OCI-LY3 (cell line): ENCODE measurements at regions not wholly inside any gene's neighbourhood (a gene's known extent, or its start where the extent isn't known, plus 50 kb on each side); places are given as distances from the start of the nearest gene placed in this dataset.

Experiments
- H2AFZ ChIP-seq: fragments of 200-600, 300-600 bp; shearing (Covaris generic); 2 replicates; pipeline ENCODE4 v1.6.0; 2014; ENCODE audit warnings: antibody characterized with exemption, low read depth, low read length
- H3K27ac ChIP-seq: fragments of 200-600, 300-600 bp; sonication (generic); 2 replicates; pipeline ENCODE4 v1.5.1; 2014; ENCODE audit warnings: mild to moderate bottlenecking, low read length, moderate library complexity, mixed read lengths
- H3K27me3 ChIP-seq: fragments of 200-600, 300-600 bp; sonication (generic); 2 replicates; pipeline ENCODE4 v1.6.1; 2014; ENCODE audit warnings: low read depth, low read length, mixed read lengths
- H3K36me3 ChIP-seq: fragments of 200-600, 300-600 bp; sonication (generic); replicated peaks from 2 replicates; pipeline ENCODE3; 2014; ENCODE audit warnings: low read depth, low read length, mixed read lengths
- H3K4me1 ChIP-seq: fragments of 300-600, 200-600 bp; sonication (generic); 2 replicates; pipeline ENCODE4 v1.6.1; 2014; ENCODE audit warnings: low read length, mixed read lengths
- H3K4me2 ChIP-seq: fragments of 200-600, 300-600 bp; sonication (generic); 2 replicates; pipeline ENCODE4 v1.6.1; 2014; ENCODE audit warnings: low read length, mixed read lengths
- H3K4me3 ChIP-seq: fragments of 300-600, 200-600 bp; sonication (generic); 2 replicates; pipeline ENCODE4 v1.5.1; 2014; ENCODE audit warnings: antibody characterized with exemption, mild to moderate bottlenecking, low read length, moderate library complexity
- H3K79me2 ChIP-seq: fragments of 300-600, 200-600 bp; shearing (Covaris generic); 2 replicates; pipeline ENCODE4 v1.6.1; 2014; ENCODE audit warnings: mild to moderate bottlenecking, low read length, mixed read lengths
- H3K9ac ChIP-seq: fragments of 300-600, 200-600 bp; shearing (Covaris generic); 2 replicates; pipeline ENCODE4 v1.6.0; 2014; ENCODE audit warnings: mild to moderate bottlenecking, low read length, moderate library complexity
- H3K9me3 ChIP-seq: fragments of 200-600, 300-600 bp; shearing (Covaris generic); 2 replicates; pipeline ENCODE4 v1.6.1; 2014; ENCODE audit warnings: low read length, mixed read lengths; ENCODE audit not compliant: insufficient read depth
- H4K20me1 ChIP-seq: fragments of 200-600, 300-600 bp; sonication (generic); 2 replicates; pipeline ENCODE4 v1.6.1; 2016; ENCODE audit warnings: low read length, mixed read lengths; ENCODE audit not compliant: insufficient read depth
- CTCF ChIP-seq: fragments of 200-600, 300-600 bp; sonication (generic); IDR thresholded peaks from 2 replicates; pipeline ENCODE4 v1.5.1; 2014; ENCODE audit warnings: antibody characterized with exemption, low read length, low read depth
- EZH2phosphoT487 ChIP-seq: fragments of 200-600 bp; shearing (Covaris generic); IDR thresholded peaks from 2 replicates; pipeline ENCODE4 v1.6.1; 2018; ENCODE audit warnings: antibody characterized with exemption, mixed run types, low read depth

GRCh38 chr3:104745313-104745712 is 621.4 kb upstream of the ALCAM start:
- Histone ChIP-seq H3K9ac (no peak overlapping the region), H4K20me1 (no peaks in the 10 kb centered on the region), H3K27ac (no peak overlapping the region), H3K27me3 (no peaks in the 10 kb centered on the region), H3K79me2 (no peaks in the 10 kb centered on the region), H3K9me3 (no peaks in the 10 kb centered on the region), H3K4me1 (no peaks in the 10 kb centered on the region), H3K4me2 (no peak overlapping the region), H3K36me3 (no peaks in the 10 kb centered on the region), H2AFZ (no peak overlapping the region), H3K4me3 (no peak overlapping the region)
- TF ChIP-seq EZH2phosphoT487 = no peak
- no peak for TF ChIP-seq CTCF

- no peak overlapping the region for H3K4me2 ChIP-seq
These were observed 620.7 kb upstream of the ALCAM start for GRCh38 chr3:104746056-104746455.

GRCh38 chr3:104750581-104750980 is 616.1 kb upstream of the ALCAM start:
- Histone ChIP-seq H3K27ac (no peak overlapping the region), H4K20me1 (no peaks in the 10 kb centered on the region), H3K4me3 (no peak overlapping the region), H3K4me2 (no peak overlapping the region), H3K9me3 (no peaks in the 10 kb centered on the region), H3K9ac (no peak overlapping the region), H2AFZ (no peak overlapping the region), H3K27me3 (no peaks in the 10 kb centered on the region), H3K4me1 (no peaks in the 10 kb centered on the region), H3K79me2 (no peaks in the 10 kb centered on the region), H3K36me3 (peaks cover under 1% of the 10 kb centered on the region)
- TF ChIP-seq EZH2phosphoT487 = no peak
- TF ChIP-seq CTCF = no peak

More at GRCh38 chr3:104746056-104746455, 620.7 kb upstream of the ALCAM start:
- Histone ChIP-seq H3K9ac (no peak overlapping the region), H3K27me3 (no peaks in the 10 kb centered on the region), H3K4me1 (no peaks in the 10 kb centered on the region), H3K79me2 (no peaks in the 10 kb centered on the region), H3K4me3 (no peak overlapping the region), H3K36me3 (no peaks in the 10 kb centered on the region), H4K20me1 (no peaks in the 10 kb centered on the region), H2AFZ (no peak overlapping the region), H3K9me3 (no peaks in the 10 kb centered on the region), H3K27ac (no peak overlapping the region)
- TF ChIP-seq EZH2phosphoT487 (no peak), CTCF (no peak)

- H3K4me2 ChIP-seq = no peak overlapping the region
- H3K36me3 ChIP-seq = peaks cover 4% of the 10 kb centered on the region
- H2AFZ ChIP-seq = no peak overlapping the region
- no peaks in the 10 kb centered on the region for H4K20me1 ChIP-seq
- H3K4me3 ChIP-seq = no peak overlapping the region
- TF ChIP-seq CTCF = no peak
- no peak for TF ChIP-seq EZH2phosphoT487
- H3K79me2 ChIP-seq = no peaks in the 10 kb centered on the region
- H3K4me1 ChIP-seq = no peaks in the 10 kb centered on the region
- no peaks in the 10 kb centered on the region for H3K27me3 ChIP-seq
- no peaks in the 10 kb centered on the region; the same call in 1 of the 2 replicates for H3K9me3 ChIP-seq
- H3K9ac ChIP-seq = no peak overlapping the region
- H3K27ac ChIP-seq = no peak overlapping the region
These were observed 610.9 kb upstream of the ALCAM start for GRCh38 chr3:104755791-104756190.
